ENCODE measurements at regions not wholly inside any gene's neighbourhood (a gene's known extent, or its start where the extent isn't known, plus 50 kb on each side); places are given as distances from the start of the nearest gene placed in this dataset.

GRCh38 chr14:22319526-22320361 is 269.3 kb downstream of the DAD1 start:
- TF ChIP-seq CTCF (IDR thresholded peaks at IDR 0.05; ENCODE audit: control extremely low read depth in 1 of 3, insufficient read depth in 1 of 3, low read depth in 1 of 3, low read length in 3 of 3) = peak in 2 of 3 experiments; percentile 59 to 66; a peak in 2 of 4 replicates
- TF ChIP-seq EZH2 (IDR thresholded peaks at IDR 0.05; ENCODE audit: low read depth, low read length, severe bottlenecking) = no peak
- TF ChIP-seq, protein P1, sequence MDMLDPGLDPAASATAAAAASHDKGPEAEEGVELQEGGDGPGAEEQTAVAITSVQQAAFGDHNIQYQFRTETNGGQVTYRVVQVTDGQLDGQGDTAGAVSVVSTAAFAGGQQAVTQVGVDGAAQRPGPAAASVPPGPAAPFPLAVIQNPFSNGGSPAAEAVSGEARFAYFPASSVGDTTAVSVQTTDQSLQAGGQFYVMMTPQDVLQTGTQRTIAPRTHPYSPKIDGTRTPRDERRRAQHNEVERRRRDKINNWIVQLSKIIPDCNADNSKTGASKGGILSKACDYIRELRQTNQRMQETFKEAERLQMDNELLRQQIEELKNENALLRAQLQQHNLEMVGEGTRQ (IDR thresholded peaks at IDR 0.05; ENCODE audit: low read length) = no peak
- TF ChIP-seq YY1 (IDR thresholded peaks at IDR 0.05; ENCODE audit: low read depth, low read length) = no peak
- no peak for TF ChIP-seq CREB1 (IDR thresholded peaks at IDR 0.05)
- TF ChIP-seq SP2 (IDR thresholded peaks at IDR 0.05; ENCODE audit: low read length) = no peak
